H9 (cell line): ENCODE measurements at regions not wholly inside any gene's neighbourhood (a gene's known extent, or its start where the extent isn't known, plus 50 kb on each side); places are given as distances from the start of the nearest gene placed in this dataset.

ENCODE experiments used
- DNase-seq: peaks from one replicate; pipeline ENCODE4 v3.0.0-alpha.2; 2017
- H2AFZ ChIP-seq: one replicate; pipeline ENCODE4 v1.6.1; 2013; ENCODE audit warnings: mild to moderate bottlenecking, low read length, control low read depth, moderate library complexity
- H2AK5ac ChIP-seq: 2 replicates; pipeline ENCODE4 v1.6.1; 2013; ENCODE audit warnings: low read length, control low read depth, mixed read lengths; ENCODE audit not compliant: insufficient read length
- H2BK120ac ChIP-seq: one replicate; pipeline ENCODE4 v1.6.1; 2013; ENCODE audit warnings: low read depth, mild to moderate bottlenecking, low read length, control low read depth, inconsistent platforms; ENCODE audit not compliant: poor library complexity, severe bottlenecking
- H2BK12ac ChIP-seq: 2 replicates; pipeline ENCODE4 v1.6.1; 2013; ENCODE audit warnings: low read length, control low read depth, mixed read lengths, low read depth; ENCODE audit not compliant: insufficient read length
- H2BK15ac ChIP-seq: 2 replicates; pipeline ENCODE4 v1.6.1; 2013; ENCODE audit warnings: low read depth, low read length, control low read depth
- H2BK20ac ChIP-seq: one replicate; pipeline ENCODE4 v1.6.1; 2013; ENCODE audit warnings: low read depth, mild to moderate bottlenecking, low read length, control low read depth, inconsistent platforms; ENCODE audit not compliant: poor library complexity, severe bottlenecking
- H2BK5ac ChIP-seq: 2 replicates; pipeline ENCODE4 v1.6.1; 2013; ENCODE audit warnings: low read length, control low read depth, mixed read lengths; ENCODE audit not compliant: insufficient read length
- H3K14ac ChIP-seq: 2 replicates; pipeline ENCODE4 v1.6.1; 2013; ENCODE audit warnings: low read length, control low read depth; ENCODE audit not compliant: insufficient read depth
- H3K18ac ChIP-seq: 2 replicates; pipeline ENCODE4 v1.6.1; 2013; ENCODE audit warnings: low read depth, mild to moderate bottlenecking, mixed read lengths, low read length, control low read depth; ENCODE audit not compliant: insufficient read length
- H3K23ac ChIP-seq: 2 replicates; pipeline ENCODE4 v1.6.1; 2013; ENCODE audit warnings: low read length, control low read depth, mixed read lengths, low read depth; ENCODE audit not compliant: insufficient read length
- H3K23me2 ChIP-seq: 2 replicates; pipeline ENCODE4 v1.6.1; 2013; ENCODE audit warnings: low read depth, mild to moderate bottlenecking, mixed read lengths, low read length, control low read depth; ENCODE audit not compliant: insufficient read length, poor library complexity, severe bottlenecking
- H3K27ac ChIP-seq: 2 replicates; pipeline ENCODE4 v1.5.1; 2013; ENCODE audit warnings: low read length, control low read depth, mixed read lengths, low read depth; ENCODE audit not compliant: insufficient read length
- H3K27me3 ChIP-seq: 2 replicates; pipeline ENCODE4 v1.6.1; 2013; ENCODE audit warnings: low read length, control low read depth, inconsistent platforms; ENCODE audit not compliant: insufficient read depth
- H3K4ac ChIP-seq: 2 replicates; pipeline ENCODE4 v1.6.1; 2013; ENCODE audit warnings: low read depth, mild to moderate bottlenecking, control low read depth, inconsistent platforms, low read length, moderate library complexity
- H3K4me1 ChIP-seq: 2 replicates; pipeline ENCODE4 v1.6.1; 2013; ENCODE audit warnings: low read length, control low read depth, inconsistent platforms; ENCODE audit not compliant: insufficient read depth
- H3K4me2 ChIP-seq: 2 replicates; pipeline ENCODE4 v1.6.1; 2013; ENCODE audit warnings: low read length, control low read depth, mixed read lengths; ENCODE audit not compliant: insufficient read length, insufficient read depth
- H3K56ac ChIP-seq: 2 replicates; pipeline ENCODE4 v1.6.1; 2013; ENCODE audit warnings: low read depth, mild to moderate bottlenecking, mixed read lengths, low read length, control low read depth; ENCODE audit not compliant: insufficient read length
- H3K79me1 ChIP-seq: 2 replicates; pipeline ENCODE4 v1.6.1; 2013; ENCODE audit warnings: low read depth, mild to moderate bottlenecking, moderate library complexity, low read length, control low read depth, inconsistent platforms; ENCODE audit not compliant: insufficient read depth, poor library complexity, severe bottlenecking
- H3K79me2 ChIP-seq: 2 replicates; pipeline ENCODE4 v1.6.1; 2013; ENCODE audit warnings: low read length, control low read depth, inconsistent platforms; ENCODE audit not compliant: insufficient read depth
- H3K9ac ChIP-seq: 2 replicates; pipeline ENCODE4 v1.6.1; 2013; ENCODE audit warnings: low read length, control low read depth, mixed read lengths; ENCODE audit not compliant: insufficient read length; ENCODE audit errors: extremely low read depth
- H3K9me3 ChIP-seq: one replicate; pipeline ENCODE4 v1.6.1; 2013; ENCODE audit warnings: low read depth, low read length, inconsistent platforms; ENCODE audit not compliant: control insufficient read depth
- H3T11ph ChIP-seq: one replicate; pipeline ENCODE4 v1.6.1; 2013; ENCODE audit warnings: mild to moderate bottlenecking, low read length, control low read depth, inconsistent platforms
- H4K20me1 ChIP-seq: one replicate; pipeline ENCODE4 v1.6.1; 2013; ENCODE audit not compliant: control insufficient read depth, insufficient read length, insufficient read depth
- H4K5ac ChIP-seq: 2 replicates; pipeline ENCODE4 v1.6.1; 2013; ENCODE audit warnings: low read depth, mild to moderate bottlenecking, mixed read lengths, low read length, control low read depth; ENCODE audit not compliant: insufficient read length
- H4K8ac ChIP-seq: replicated peaks from 2 replicates; pipeline ENCODE4 v1.6.1; 2013; ENCODE audit warnings: low read length, control low read depth, mixed read lengths, low read depth; ENCODE audit not compliant: insufficient read length
- H4K91ac ChIP-seq: 2 replicates; pipeline ENCODE4 v1.6.1; 2013; ENCODE audit warnings: low read depth, mild to moderate bottlenecking, moderate library complexity, mixed read lengths, low read length, control low read depth; ENCODE audit not compliant: insufficient read length
- H3K27ac Mint-ChIP-seq, 3 experiments: 2 replicates in 2 of 3; 3 replicates in 1 of 3; pipeline ENCODE4 v1.8.0; 2020 to 2021; ENCODE audit warnings: mixed read lengths in 3 of 3, mild to moderate bottlenecking in 1 of 3, moderate library complexity in 1 of 3
- H3K27me3 Mint-ChIP-seq: 2 replicates; pipeline ENCODE4 v1.8.0; 2021; ENCODE audit warnings: low read depth, mild to moderate bottlenecking, moderate library complexity, mixed read lengths
- H3K36me3 Mint-ChIP-seq, 3 experiments: 2 replicates in 2 of 3; 3 replicates in 1 of 3; pipeline ENCODE4 v1.8.0; 2020 to 2021; ENCODE audit warnings: low read depth in 3 of 3, mixed read lengths in 3 of 3; ENCODE audit not compliant: insufficient read depth in 1 of 3
- H3K4me1 Mint-ChIP-seq, 2 experiments: 2 replicates each; pipeline ENCODE4 v1.8.0; 2020; ENCODE audit warnings: mixed read lengths in 2 of 2
- H3K4me3 Mint-ChIP-seq, 2 experiments: 2 replicates in 1 of 2; 3 replicates in 1 of 2; pipeline ENCODE4 v1.8.0; 2020 to 2021; ENCODE audit warnings: mild to moderate bottlenecking in 2 of 2, mixed read lengths in 2 of 2, moderate library complexity in 1 of 2
- H3K9me3 Mint-ChIP-seq, 2 experiments: 2 replicates in 1 of 2; 3 replicates in 1 of 2; pipeline ENCODE4 v1.8.0; 2020; ENCODE audit warnings: mild to moderate bottlenecking in 2 of 2, mixed read lengths in 2 of 2, moderate library complexity in 1 of 2
- CTCF ChIP-seq: fragments of 200-600 bp; sonication (generic); conservative IDR thresholded peaks from 3 replicates; pipeline ENCODE4 v1.8.0; 2021; ENCODE audit warnings: antibody characterized with exemption, mild to moderate bottlenecking
- WGBS: extraction: QIAGEN DNeasy Blood & Tissue Kit; methylation state at CpG from one replicate; pipeline ENCODE4 v1.1.7; 2013; ENCODE audit warnings: missing lambda C conversion rate, low lambda C conversion rate, mixed read lengths; ENCODE audit not compliant: insufficient read length; ENCODE audit errors: extremely low coverage; 5-methylcytosine and 5-hydroxymethylcytosine counted together

GRCh38 chr18:3328532-3328931, 66.6 kb downstream of the MYL12B start:
- H3K23ac ChIP-seq = no peak overlapping the region
- H3K27ac ChIP-seq = no peak overlapping the region
- DNase-seq = no peak
- peaks cover 0 to 5% of the 10 kb centered on the region in 2 experiments; a peak in 4 of 5 replicates for H3K9me3 Mint-ChIP-seq
- H3K27me3 ChIP-seq = no peaks in the 10 kb centered on the region
- H3K27me3 Mint-ChIP-seq = no peaks in the 10 kb centered on the region
- no peak overlapping the region for H3K9ac ChIP-seq
- no peak for TF ChIP-seq CTCF
- H3K79me1 ChIP-seq = no peaks in the 10 kb centered on the region
- no peak overlapping the region for H3K56ac ChIP-seq
- no peaks in the 10 kb centered on the region for H4K20me1 ChIP-seq
- H2BK12ac ChIP-seq = no peak overlapping the region
- no peak overlapping the region for H2BK120ac ChIP-seq
- H4K5ac ChIP-seq = no peak overlapping the region
- no CpG with 5 or more reads among the region's 1 CpG for WGBS
- no peaks in the 10 kb centered on the region for H3K23me2 ChIP-seq
- no peaks in the 10 kb centered on the region for H3K9me3 ChIP-seq
- no peak overlapping the region for H4K91ac ChIP-seq
- H3K79me2 ChIP-seq = no peaks in the 10 kb centered on the region
- H3K18ac ChIP-seq = no peak overlapping the region
- H3K4me1 Mint-ChIP-seq = peaks cover 33 to 50% of the 10 kb centered on the region in 2 experiments
- H4K8ac ChIP-seq = no peak overlapping the region
- H3K4me2 ChIP-seq = no peak overlapping the region
- H3K27ac Mint-ChIP-seq = no peak overlapping the region
- H3K4me3 Mint-ChIP-seq = no peak overlapping the region
- peaks cover 2 to 22% (median 3%) of the 10 kb centered on the region in 3 experiments; a peak in 6 of 7 replicates for H3K36me3 Mint-ChIP-seq
- no peak overlapping the region for H2AK5ac ChIP-seq
- H2BK20ac ChIP-seq = no peak overlapping the region
- no peak overlapping the region for H3K14ac ChIP-seq
- H3K4me1 ChIP-seq = peaks cover 7% of the 10 kb centered on the region; the same call in 1 of the 2 replicates
- H2BK15ac ChIP-seq = no peak overlapping the region
- no peak overlapping the region for H2BK5ac ChIP-seq
- H3T11ph ChIP-seq = no peak overlapping the region
- no peak overlapping the region for H2AFZ ChIP-seq
- H3K4ac ChIP-seq = no peak overlapping the region
